MM.1S (cell line): ENCODE measurements at regions not wholly inside any gene's neighbourhood (a gene's known extent, or its start where the extent isn't known, plus 50 kb on each side); places are given as distances from the start of the nearest gene placed in this dataset.

Experiments
- DNase-seq: peaks from one replicate; pipeline ENCODE4 v3.0.0-alpha.2; 2015
- H2AFZ ChIP-seq: fragments of 300-600 bp; sonication (generic); 2 replicates; pipeline ENCODE4 v1.6.0; 2016; ENCODE audit warnings: antibody characterized with exemption, low read length
- H3F3A ChIP-seq: fragments of 300-600 bp; sonication (generic); 2 replicates; pipeline ENCODE4 v1.6.1; 2016; ENCODE audit warnings: mild to moderate bottlenecking, antibody characterized with exemption, low read length, moderate library complexity, mixed read lengths; ENCODE audit not compliant: insufficient read depth
- H3K27ac ChIP-seq: fragments of 300-600 bp; sonication (generic); 2 replicates; pipeline ENCODE4 v1.5.1; 2016; ENCODE audit warnings: mild to moderate bottlenecking, low read length
- H3K27me3 ChIP-seq: fragments of 300-600 bp; sonication (generic); replicated peaks from 2 replicates; pipeline ENCODE4 v1.6.0; 2016; ENCODE audit warnings: low read length; ENCODE audit not compliant: insufficient read depth
- H3K36me3 ChIP-seq: fragments of 300-600 bp; sonication (generic); replicated peaks from 2 replicates; pipeline ENCODE4 v1.6.1; 2016; ENCODE audit warnings: mild to moderate bottlenecking, low read length, mixed read lengths; ENCODE audit not compliant: insufficient read depth
- H3K4me1 ChIP-seq: fragments of 300-600 bp; sonication (generic); 2 replicates; pipeline ENCODE4 v1.6.1; 2016; ENCODE audit warnings: low read length, mixed read lengths
- H3K4me2 ChIP-seq: fragments of 300-600 bp; sonication (generic); 2 replicates; pipeline ENCODE4 v1.6.0; 2016; ENCODE audit warnings: low read depth, low read length
- H3K4me3 ChIP-seq: fragments of 300-600 bp; sonication (generic); 2 replicates; pipeline ENCODE4 v1.5.1; 2016; ENCODE audit warnings: low read length, mixed read lengths
- H3K79me2 ChIP-seq: fragments of 300-600 bp; sonication (generic); 2 replicates; pipeline ENCODE4 v1.6.1; 2016; ENCODE audit warnings: mixed run types, low read length, mixed read lengths
- H3K9ac ChIP-seq: fragments of 300-600 bp; sonication (generic); 2 replicates; pipeline ENCODE4 v1.6.1; 2016; ENCODE audit warnings: low read length, mixed read lengths
- H3K9me2 ChIP-seq: fragments of 300-600 bp; sonication (generic); replicated peaks from 2 replicates; pipeline ENCODE4 v1.6.1; 2016; ENCODE audit warnings: mild to moderate bottlenecking, low read length, mixed read lengths; ENCODE audit not compliant: insufficient read depth
- H3K9me3 ChIP-seq: fragments of 300-600 bp; sonication (generic); replicated peaks from 2 replicates; pipeline ENCODE4 v1.6.1; 2016; ENCODE audit warnings: mild to moderate bottlenecking, low read length, mixed read lengths; ENCODE audit not compliant: insufficient read depth
- H4K20me1 ChIP-seq: fragments of 300-600 bp; sonication (generic); 2 replicates; pipeline ENCODE4 v1.6.1; 2016; ENCODE audit warnings: mild to moderate bottlenecking, low read length, moderate library complexity, mixed read lengths; ENCODE audit not compliant: insufficient read depth
- CTCF ChIP-seq: fragments of 300-600 bp; sonication (generic); IDR thresholded peaks from 2 replicates; pipeline ENCODE4 v1.5.1; 2016; ENCODE audit warnings: antibody characterized with exemption, low read length, mixed read lengths
- EZH2 ChIP-seq: fragments of 300-600 bp; sonication (generic); optimal IDR thresholded peaks from 2 replicates; pipeline ENCODE3; 2017; ENCODE audit warnings: low read depth, mild to moderate bottlenecking, antibody characterized with exemption, low read length, mixed read lengths
- EZH2phosphoT487 ChIP-seq: fragments of 300-600 bp; sonication (generic); IDR thresholded peaks from 2 replicates; pipeline ENCODE4 v1.6.1; 2018; ENCODE audit warnings: antibody characterized with exemption, low read length

- H3K27ac ChIP-seq = no peak overlapping the region
- no peak overlapping the region for H3K9ac ChIP-seq
- no peaks in the 10 kb centered on the region for H3K36me3 ChIP-seq
- no peak for DNase-seq
- no peak for TF ChIP-seq CTCF
- TF ChIP-seq EZH2 = no peak
- TF ChIP-seq EZH2phosphoT487 = no peak
- no peaks in the 10 kb centered on the region for H3K79me2 ChIP-seq
- H2AFZ ChIP-seq = no peak overlapping the region
- H4K20me1 ChIP-seq = no peaks in the 10 kb centered on the region
- H3K4me1 ChIP-seq = peaks cover 7% of the 10 kb centered on the region; the same call in 1 of the 2 replicates
- H3K4me3 ChIP-seq = no peak overlapping the region
- no peaks in the 10 kb centered on the region; the same call in 1 of the 2 replicates for H3F3A ChIP-seq
- no peaks in the 10 kb centered on the region for H3K9me3 ChIP-seq
- no peaks in the 10 kb centered on the region for H3K27me3 ChIP-seq
- H3K9me2 ChIP-seq = no peaks in the 10 kb centered on the region
- H3K4me2 ChIP-seq = no peak overlapping the region
These were observed 112.6 kb upstream of the ARRDC3 start for GRCh38 chr5:91495699-91496098.

DNA sequence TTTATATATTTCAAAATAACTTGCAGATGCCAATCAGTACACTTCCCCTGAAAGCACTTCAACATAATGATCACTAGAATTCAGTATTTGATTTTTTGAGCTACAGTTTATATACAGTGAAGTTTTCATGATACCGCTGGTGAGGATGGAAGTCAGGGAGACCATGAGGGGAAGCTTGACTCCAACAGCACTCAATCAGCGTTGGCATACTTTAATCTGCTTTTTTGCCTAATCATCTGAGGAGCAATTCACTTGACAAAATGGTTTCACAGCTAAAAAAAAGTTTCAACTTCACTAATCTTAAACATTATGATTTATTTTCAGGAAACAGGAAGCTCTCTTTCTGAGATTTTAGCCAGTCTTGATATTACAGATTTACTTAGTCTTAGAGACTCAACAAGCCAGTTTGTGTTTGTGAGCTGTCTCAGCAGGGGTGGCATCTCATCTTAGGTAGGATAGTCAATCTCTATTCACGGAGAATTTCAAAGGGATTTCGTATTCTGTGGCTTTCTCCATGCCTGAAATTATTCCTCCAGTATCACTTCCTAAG is 111.4 kb upstream of the ARRDC3 start:
- H4K20me1 ChIP-seq = no peaks in the 10 kb centered on the region
- H3K9me3 ChIP-seq = no peaks in the 10 kb centered on the region
- H3K4me2 ChIP-seq = no peak overlapping the region
- TF ChIP-seq EZH2 = no peak
- no peak for TF ChIP-seq EZH2phosphoT487
- no peak for TF ChIP-seq CTCF
- DNase-seq = no peak
- peaks cover 7% of the 10 kb centered on the region; the same call in 1 of the 2 replicates for H3K4me1 ChIP-seq
- H3F3A ChIP-seq = no peaks in the 10 kb centered on the region; the same call in 1 of the 2 replicates
- H2AFZ ChIP-seq = no peak overlapping the region
- H3K9me2 ChIP-seq = no peaks in the 10 kb centered on the region
- H3K27ac ChIP-seq = no peak overlapping the region
- H3K79me2 ChIP-seq = no peaks in the 10 kb centered on the region
- no peaks in the 10 kb centered on the region for H3K36me3 ChIP-seq
- H3K27me3 ChIP-seq = no peaks in the 10 kb centered on the region
- no peak overlapping the region for H3K4me3 ChIP-seq
- H3K9ac ChIP-seq = no peak overlapping the region

DNA sequence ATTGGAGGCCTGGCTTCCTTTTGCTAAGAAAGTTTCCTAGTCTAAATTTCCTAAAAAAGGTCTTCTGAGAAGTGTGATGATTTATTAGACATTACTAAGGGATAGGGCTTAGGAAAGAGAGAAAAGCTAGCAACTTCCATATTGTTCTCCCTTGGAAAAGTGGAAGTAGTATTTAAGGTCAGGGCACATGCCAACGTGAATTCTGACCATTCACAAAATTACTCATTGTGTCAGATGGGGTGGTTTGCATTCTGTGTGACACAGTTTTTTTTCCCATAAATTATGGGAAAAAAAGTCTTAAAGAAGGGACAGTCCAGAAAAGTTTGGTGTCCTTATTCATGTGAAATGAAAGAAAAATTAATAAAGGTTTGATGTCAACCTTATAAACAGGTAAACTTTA is 110.0 kb upstream of the ARRDC3 start:
- Histone ChIP-seq H3K79me2 (no peaks in the 10 kb centered on the region), H3K9me3 (no peaks in the 10 kb centered on the region), H3K27me3 (no peaks in the 10 kb centered on the region), H2AFZ (no peak overlapping the region), H3K4me3 (no peak overlapping the region), H3K9me2 (no peaks in the 10 kb centered on the region), H3K27ac (no peak overlapping the region), H3F3A (no peaks in the 10 kb centered on the region; the same call in 1 of the 2 replicates), H3K4me2 (peak overlapping the region; percentile 23), H4K20me1 (no peaks in the 10 kb centered on the region), H3K4me1 (peaks cover 7% of the 10 kb centered on the region; the same call in 1 of the 2 replicates), H3K9ac (no peak overlapping the region), H3K36me3 (no peaks in the 10 kb centered on the region)
- DNase-seq = no peak
- TF ChIP-seq CTCF (no peak), EZH2phosphoT487 (no peak), EZH2 (no peak)
